ENCODE measurements at regions not wholly inside any gene's neighbourhood (a gene's known extent, or its start where the extent isn't known, plus 50 kb on each side); places are given as distances from the start of the nearest gene placed in this dataset.

DNA sequence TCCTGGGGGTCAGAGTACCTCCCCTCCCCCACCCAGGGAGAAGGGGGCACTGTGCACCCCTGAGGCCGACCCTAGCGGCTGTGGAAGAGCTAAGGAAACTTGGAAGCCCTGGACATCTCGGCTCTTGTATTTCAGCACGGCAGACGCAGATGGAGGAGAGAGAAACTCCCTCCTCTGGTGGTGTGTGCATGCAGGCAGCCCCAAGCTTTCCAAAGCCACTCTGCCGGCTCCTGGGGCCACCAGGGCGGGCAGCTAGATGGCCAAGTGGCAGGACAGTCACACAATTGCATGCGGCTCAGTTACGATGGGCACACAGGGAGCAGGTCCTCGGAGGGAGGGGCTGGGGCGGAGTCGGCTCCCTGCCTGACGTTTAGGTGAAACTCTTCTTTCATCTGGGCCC lies 195.5 kb downstream of the RBFOX3 start:
- Histone ChIP-seq H3K36me3 (no peaks in the 10 kb centered on the region), H3K4me1 (no peaks in the 10 kb centered on the region), H3K9ac (ENCODE audit: low read depth in 2 of 2, low read length in 2 of 2) (no peak overlapping the region), H3K9me3 (no peaks in the 10 kb centered on the region), H3K27ac (no peak overlapping the region), H3K27me3 (no peaks in the 10 kb centered on the region), H3K4me3 (no peak overlapping the region)
- DNase-seq = no peak
- TF ChIP-seq, protein P1, sequence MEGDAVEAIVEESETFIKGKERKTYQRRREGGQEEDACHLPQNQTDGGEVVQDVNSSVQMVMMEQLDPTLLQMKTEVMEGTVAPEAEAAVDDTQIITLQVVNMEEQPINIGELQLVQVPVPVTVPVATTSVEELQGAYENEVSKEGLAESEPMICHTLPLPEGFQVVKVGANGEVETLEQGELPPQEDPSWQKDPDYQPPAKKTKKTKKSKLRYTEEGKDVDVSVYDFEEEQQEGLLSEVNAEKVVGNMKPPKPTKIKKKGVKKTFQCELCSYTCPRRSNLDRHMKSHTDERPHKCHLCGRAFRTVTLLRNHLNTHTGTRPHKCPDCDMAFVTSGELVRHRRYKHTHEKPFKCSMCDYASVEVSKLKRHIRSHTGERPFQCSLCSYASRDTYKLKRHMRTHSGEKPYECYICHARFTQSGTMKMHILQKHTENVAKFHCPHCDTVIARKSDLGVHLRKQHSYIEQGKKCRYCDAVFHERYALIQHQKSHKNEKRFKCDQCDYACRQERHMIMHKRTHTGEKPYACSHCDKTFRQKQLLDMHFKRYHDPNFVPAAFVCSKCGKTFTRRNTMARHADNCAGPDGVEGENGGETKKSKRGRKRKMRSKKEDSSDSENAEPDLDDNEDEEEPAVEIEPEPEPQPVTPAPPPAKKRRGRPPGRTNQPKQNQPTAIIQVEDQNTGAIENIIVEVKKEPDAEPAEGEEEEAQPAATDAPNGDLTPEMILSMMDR (IDR thresholded peaks at IDR 0.05) = no peak
- intact Hi-C loops (cut with DNase I) = loop anchor here (10.0 kb wide), 1 partner anchor 289 kb away; no protein-coding TSS in a partner anchor

DNA sequence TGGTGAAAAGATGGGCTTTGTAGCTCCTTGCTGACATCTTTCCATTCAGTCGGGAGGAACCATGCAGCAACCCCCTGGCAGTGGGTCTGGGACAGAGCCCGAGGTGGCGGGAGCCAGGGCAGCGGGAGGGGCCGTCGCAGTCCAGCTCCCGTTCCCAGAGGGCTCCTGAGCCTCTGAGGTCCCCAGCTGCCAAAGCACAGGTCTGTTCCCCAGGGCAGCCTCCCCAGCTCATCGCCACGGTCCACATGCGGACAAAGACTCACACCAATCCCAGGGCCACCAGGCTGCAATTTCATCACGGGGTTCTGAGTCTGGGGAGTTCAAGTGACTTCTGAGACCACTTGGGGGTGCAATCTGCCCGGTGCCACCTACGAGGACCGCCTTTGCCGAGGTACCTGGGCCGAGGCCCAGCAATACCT lies 196.0 kb downstream of the RBFOX3 start:
- H3K27me3 ChIP-seq = no peaks in the 10 kb centered on the region
- DNase-seq = no peak
- TF ChIP-seq, protein P1 (IDR thresholded peaks at IDR 0.05) = no peak
- no peak overlapping the region for H3K4me3 ChIP-seq
- no peak overlapping the region for H3K27ac ChIP-seq
- H3K4me1 ChIP-seq = no peaks in the 10 kb centered on the region
- no peaks in the 10 kb centered on the region for H3K36me3 ChIP-seq
- H3K9ac ChIP-seq (ENCODE audit: low read depth in 2 of 2, low read length in 2 of 2) = no peak overlapping the region
- no peaks in the 10 kb centered on the region for H3K9me3 ChIP-seq
- intact Hi-C loops (cut with DNase I) = loop anchor here (10.0 kb wide), 1 partner anchor 290 kb away; no protein-coding TSS in a partner anchor

DNA sequence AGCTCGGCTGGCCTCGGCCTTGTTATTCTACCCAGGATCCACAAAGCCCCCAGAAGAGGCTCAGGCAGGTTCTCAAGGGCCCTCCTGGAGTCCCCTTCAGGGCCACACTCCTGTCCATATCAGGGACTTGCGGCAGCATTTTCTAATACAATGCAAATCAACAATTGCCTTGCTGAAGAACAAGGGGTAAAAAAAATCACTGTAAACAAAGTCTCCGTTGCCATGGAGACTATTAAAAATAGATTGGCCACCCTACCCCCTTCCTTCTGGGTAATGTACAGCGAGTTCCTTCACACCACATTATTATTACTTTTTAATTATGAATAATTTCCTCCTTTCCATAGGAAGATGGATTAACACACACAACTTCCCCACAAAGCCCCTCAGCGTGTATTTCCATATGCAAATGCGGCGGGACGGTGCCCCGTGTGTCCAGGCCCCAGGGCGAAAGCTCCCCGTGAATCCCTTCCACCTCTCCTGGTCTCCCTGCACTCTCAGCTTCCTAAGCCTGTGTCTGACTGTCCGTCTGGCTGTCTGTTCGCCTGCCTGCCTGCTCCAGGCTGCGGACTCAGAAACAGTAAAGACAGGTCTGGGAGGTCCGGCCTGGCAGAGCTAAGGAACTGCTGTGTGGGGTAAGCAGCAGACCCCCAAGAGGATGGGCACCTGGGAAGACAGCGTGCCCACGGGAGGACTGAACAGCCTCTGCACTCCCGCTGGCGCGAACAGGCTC lies 196.6 kb downstream of the RBFOX3 start:
- no peaks in the 10 kb centered on the region for H3K9me3 ChIP-seq
- no peak overlapping the region for H3K27ac ChIP-seq
- H3K9ac ChIP-seq (ENCODE audit: low read depth in 2 of 2, low read length in 2 of 2) = no peak overlapping the region
- no peak for DNase-seq
- no peaks in the 10 kb centered on the region for H3K36me3 ChIP-seq
- intact Hi-C loops (cut with DNase I) = loop anchor here (10.0 kb wide), 1 partner anchor 291 kb away; no protein-coding TSS in a partner anchor
- H3K4me3 ChIP-seq = no peak overlapping the region
- TF ChIP-seq, protein P1 (IDR thresholded peaks at IDR 0.05) = no peak
- H3K27me3 ChIP-seq = no peaks in the 10 kb centered on the region
- H3K4me1 ChIP-seq = no peaks in the 10 kb centered on the region

DNA sequence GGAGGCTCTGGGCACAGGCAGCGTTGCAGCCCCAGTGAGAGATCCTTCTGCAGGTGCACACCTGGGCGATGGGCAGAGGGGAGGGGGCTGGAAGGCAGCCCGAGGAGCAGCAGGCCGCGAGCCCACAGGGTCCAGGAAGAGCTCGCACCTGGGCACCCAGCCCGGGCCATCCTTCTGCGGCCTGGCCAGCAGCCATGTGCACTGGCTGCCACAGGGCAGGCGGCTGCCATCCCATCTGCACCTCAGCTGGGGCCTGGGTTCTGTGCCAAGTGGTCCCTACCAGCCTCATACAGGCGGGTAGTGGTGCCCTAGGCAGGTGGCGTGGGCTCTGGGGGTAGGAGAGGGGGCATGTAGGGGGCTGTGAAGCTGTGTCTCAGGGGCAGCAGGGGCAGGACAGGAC lies 197.2 kb downstream of the RBFOX3 start:
- no peak overlapping the region for H3K9ac ChIP-seq (ENCODE audit: low read depth in 2 of 2, low read length in 2 of 2)
- no peaks in the 10 kb centered on the region for H3K36me3 ChIP-seq
- no peaks in the 10 kb centered on the region for H3K27me3 ChIP-seq
- no peak for DNase-seq
- TF ChIP-seq, protein P1 (IDR thresholded peaks at IDR 0.05) = no peak
- no peaks in the 10 kb centered on the region for H3K4me1 ChIP-seq
- H3K4me3 ChIP-seq = no peak overlapping the region
- no peaks in the 10 kb centered on the region for H3K9me3 ChIP-seq
- intact Hi-C loops (cut with DNase I) = loop anchor here (10.0 kb wide), 1 partner anchor 291 kb away; no protein-coding TSS in a partner anchor
- H3K27ac ChIP-seq = no peak overlapping the region

DNA sequence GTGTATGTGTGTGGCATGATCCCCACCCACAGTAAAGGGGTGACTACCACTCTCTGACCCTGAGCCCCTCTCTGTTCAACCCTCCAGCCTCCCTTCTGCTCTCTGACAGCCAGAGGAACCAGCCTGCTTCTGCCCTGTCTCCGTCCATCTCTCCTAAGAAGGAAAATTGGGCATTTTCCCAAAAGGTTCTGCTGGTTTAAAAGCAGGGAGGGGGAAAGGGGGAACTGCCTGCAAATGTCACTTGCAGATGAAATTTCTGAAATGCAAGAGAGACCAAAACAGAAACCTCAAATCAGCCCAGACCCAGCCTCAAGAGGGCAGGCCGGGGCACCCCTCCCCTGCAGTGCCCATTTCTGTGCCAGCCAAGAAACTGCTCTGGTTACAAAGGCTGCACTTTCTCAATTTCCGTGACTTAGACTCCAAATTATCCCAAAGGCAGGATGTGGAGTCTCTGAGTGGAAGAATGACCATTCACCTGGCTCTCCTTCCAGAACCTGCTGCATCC lies 197.9 kb downstream of the RBFOX3 start:
- Histone ChIP-seq H3K9me3 (no peaks in the 10 kb centered on the region), H3K27me3 (no peaks in the 10 kb centered on the region), H3K9ac (ENCODE audit: low read depth in 2 of 2, low read length in 2 of 2) (no peak overlapping the region), H3K4me3 (no peak overlapping the region), H3K27ac (no peak overlapping the region), H3K4me1 (no peaks in the 10 kb centered on the region), H3K36me3 (no peaks in the 10 kb centered on the region)
- DNase-seq = no peak
- intact Hi-C loops (cut with DNase I) = loop anchor here (10.0 kb wide), 1 partner anchor 292 kb away; no protein-coding TSS in a partner anchor
- TF ChIP-seq, protein P1 (IDR thresholded peaks at IDR 0.05) = no peak
